GM12878 (cell line): ENCODE measurements at regions not wholly inside any gene's neighbourhood (a gene's known extent, or its start where the extent isn't known, plus 50 kb on each side); places are given as distances from the start of the nearest gene placed in this dataset.

Source experiments
- ATAC-seq: fragments of 200-7000 bp; cut with Tn5 transposase; 3 replicates; pipeline ENCODE4 v1.9.1; 2020; ENCODE audit warnings: mild to moderate bottlenecking, moderate library complexity
- BruUV-seq: library from RNA; stranded (reverse); fragments of 400-500 nt; replicated peaks from 2 replicates; lab custom pipeline; 2021; lab: Mats Ljungman, UMichigan
- CTCF ChIA-PET: fragments of 300-600 bp; sonication (Branson Sonifier 250); formaldehyde crosslinking; extraction: SDS; loops from one replicate; lab custom pipeline; 2021; ENCODE audit warnings: inconsistent platforms; lab: Yijun Ruan, JAX
- POLR2A ChIA-PET: fragments of 350-600 bp; formaldehyde crosslinking; extraction: SDS; loops from one replicate; lab custom pipeline; 2021; ENCODE audit warnings: inconsistent platforms; lab: Charles Lee
- RAD21 ChIA-PET: fragments of 300-600 bp; sonication (Branson Sonifier 250); formaldehyde crosslinking; loops from one replicate; lab custom pipeline; 2023; ENCODE audit warnings: antibody characterized with exemption; ENCODE audit not compliant: unreplicated experiment; lab: Charles Lee
- SMC1A ChIA-PET: fragments of 300-600 bp; sonication (Branson Sonifier 250); formaldehyde crosslinking; loops from one replicate; lab custom pipeline; 2023; ENCODE audit not compliant: unreplicated experiment, uncharacterized antibody; lab: Charles Lee
- DNase-seq: peaks from one replicate; pipeline ENCODE4 v3.0.0-alpha.2; 2011; ENCODE audit warnings: low read depth, low spot score
- FAIRE-seq: peaks from 3 replicates; lab custom pipeline; 2011; peaks lifted over from hg19 to GRCh38; lab: Jason Lieb, UNC
- H2AFZ ChIP-seq: 2 replicates; pipeline ENCODE4 v1.6.0; 2011; ENCODE audit warnings: low read depth, low read length, control low read depth; ENCODE audit not compliant: control insufficient read depth
- H3K27ac ChIP-seq: 2 replicates; pipeline ENCODE4 v1.5.1; 2011; ENCODE audit warnings: control low read depth; ENCODE audit not compliant: control insufficient read depth, insufficient read depth
- H3K27me3 ChIP-seq, 2 experiments: replicated peaks in 1 of 2; 2 replicates each; pipeline versions ENCODE4 v1.6.0 to v1.6.1; 2011; ENCODE audit warnings: low read length in 1 of 2; ENCODE audit not compliant: control insufficient read depth in 2 of 2, insufficient read depth in 2 of 2
- H3K36me3 ChIP-seq, 2 experiments: 2 replicates each; pipeline ENCODE4 v1.5.1; 2011; ENCODE audit warnings: low read length in 1 of 2; ENCODE audit not compliant: control insufficient read depth in 2 of 2, insufficient read depth in 2 of 2
- H3K4me1 ChIP-seq: 2 replicates; pipeline ENCODE4 v1.6.1; 2011; ENCODE audit warnings: mild to moderate bottlenecking, low read length, moderate library complexity, mixed read lengths; ENCODE audit not compliant: control insufficient read depth, insufficient read depth
- H3K4me2 ChIP-seq: 2 replicates; pipeline ENCODE4 v1.6.0; 2011; ENCODE audit warnings: control low read depth; ENCODE audit not compliant: control insufficient read depth, insufficient read depth
- H3K4me3 ChIP-seq: fragments of 200-600 bp; sonication (generic); 2 replicates; pipeline ENCODE4 v1.5.1; 2016
- H3K79me2 ChIP-seq: 2 replicates; pipeline ENCODE4 v1.6.0; 2011; ENCODE audit warnings: low read length; ENCODE audit not compliant: control insufficient read depth, insufficient read depth
- H3K9ac ChIP-seq: 2 replicates; pipeline ENCODE4 v1.8.0; 2011; ENCODE audit warnings: low read length, control low read depth, mixed read lengths; ENCODE audit not compliant: control insufficient read depth, insufficient read depth
- H3K9me3 ChIP-seq: replicated peaks from 3 replicates; pipeline ENCODE4 v1.5.1; 2011; ENCODE audit warnings: mild to moderate bottlenecking, low read length; ENCODE audit not compliant: control insufficient read depth, insufficient read depth
- H4K20me1 ChIP-seq: 2 replicates; pipeline ENCODE4 v1.6.0; 2011; ENCODE audit not compliant: control insufficient read depth, insufficient read depth
- BACH1 ChIP-seq: fragments of 450-650 bp; IDR thresholded peaks from 2 replicates; pipeline ENCODE4 v1.6.1; 2017; ENCODE audit warnings: mild to moderate bottlenecking, borderline replicate concordance
- BMI1 ChIP-seq: fragments of 450-650 bp; IDR thresholded peaks from 2 replicates; pipeline ENCODE4 v1.6.1; 2016; ENCODE audit warnings: mild to moderate bottlenecking, moderate library complexity, borderline replicate concordance
- ETV6 ChIP-seq, 2 experiments: fragments of 450-650 bp in 1 of 2; IDR thresholded peaks in 1 of 2; conservative IDR thresholded peaks in 1 of 2; 2 replicates each; pipeline ENCODE4 v1.6.1; 2014; ENCODE audit warnings: antibody characterized with exemption in 1 of 2, borderline replicate concordance in 1 of 2, low read depth in 1 of 2, mild to moderate bottlenecking in 1 of 2, moderate library complexity in 1 of 2
- PAX8 ChIP-seq: fragments of 450-650 bp; IDR thresholded peaks from 2 replicates; pipeline ENCODE4 v1.6.1; 2017; ENCODE audit warnings: mild to moderate bottlenecking, moderate library complexity
- POLR2AphosphoS5 ChIP-seq: IDR thresholded peaks from 2 replicates; pipeline ENCODE4 v1.6.1; 2011; ENCODE audit warnings: mild to moderate bottlenecking, low read length, inconsistent platforms
- WGBS: methylation state at CpG from one replicate; pipeline ENCODE4 v1.1.6; 2016; ENCODE audit warnings: low lambda C conversion rate; ENCODE audit not compliant: insufficient replicate concordance, insufficient coverage; ENCODE audit errors: missing lambda C conversion rate; 5-methylcytosine and 5-hydroxymethylcytosine counted together
- in situ Hi-C: fragments of 300-500 bp; cut with MboI; formaldehyde crosslinking; loops from 9 replicates; pipeline ENCODE4 v1.14.3; 2018; ENCODE audit warnings: mixed read lengths
- intact Hi-C: fragments of 100-400 bp; cut with micrococcal nuclease; formaldehyde crosslinking; loops from one replicate; pipeline ENCODE4 v1.14.2; 2022; ENCODE audit not compliant: unreplicated experiment
- TF ChIP-seq, protein P1 (sequence below): fragments of 450-650 bp; IDR thresholded peaks from 2 replicates; pipeline ENCODE4 v1.6.1; 2018; ENCODE audit warnings: mild to moderate bottlenecking, low read depth, moderate library complexity; ENCODE audit not compliant: partially characterized antibody
- TF ChIP-seq, protein P2 (sequence below): fragments of 450-650 bp; IDR thresholded peaks from 2 replicates; pipeline ENCODE4 v1.6.1; 2017; ENCODE audit warnings: mild to moderate bottlenecking, low read depth, inconsistent platforms; ENCODE audit not compliant: poor library complexity, severe bottlenecking
- TF ChIP-seq, protein P3 (sequence below): IDR thresholded peaks from 2 replicates; pipeline ENCODE4 v1.6.1; 2011; ENCODE audit warnings: borderline replicate concordance, low read depth, mild to moderate bottlenecking, moderate library complexity, low read length; ENCODE audit not compliant: insufficient read depth, poor library complexity, severe bottlenecking
- TF ChIP-seq, protein P4 (sequence below), 3 experiments: IDR thresholded peaks in 2 of 3; conservative IDR thresholded peaks in 1 of 3; 2 replicates each; pipeline ENCODE4 v1.5.1; 2011; ENCODE audit warnings: low read depth in 3 of 3, low read length in 3 of 3, mild to moderate bottlenecking in 3 of 3, control low read depth in 2 of 3, moderate library complexity in 2 of 3, inconsistent platforms in 1 of 3, mixed read lengths in 1 of 3; ENCODE audit not compliant: control insufficient read depth in 2 of 3, insufficient read depth in 1 of 3; ENCODE audit errors: extremely low read depth in 1 of 3
- TF ChIP-seq, protein P5 (sequence below): IDR thresholded peaks from 2 replicates; pipeline ENCODE4 v1.6.1; 2012; ENCODE audit warnings: low read depth, low read length, improper control_type of control experiment

DNA sequence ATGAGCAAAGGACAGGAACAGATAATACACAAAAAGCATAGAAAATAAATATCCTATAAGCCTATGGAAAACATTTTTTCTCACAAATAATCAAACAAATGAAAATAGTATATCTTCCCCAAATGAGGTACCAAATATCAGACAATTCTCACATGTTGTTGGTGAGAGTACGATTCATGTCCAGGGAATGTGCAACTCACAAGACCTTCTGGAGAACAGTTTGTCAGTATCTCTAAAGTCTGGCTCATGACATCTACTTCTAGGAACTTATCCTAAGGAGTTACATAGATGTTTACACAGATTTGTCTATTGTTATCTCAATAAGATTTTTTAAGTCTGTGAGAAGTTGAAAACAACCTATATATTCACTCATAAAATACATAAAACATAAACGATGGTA is 80.3 kb upstream of the ARHGEF7 start (continued):
- TF ChIP-seq POLR2AphosphoS5 (no peak), BMI1 (no peak)
- TF ChIP-seq, protein P1, sequence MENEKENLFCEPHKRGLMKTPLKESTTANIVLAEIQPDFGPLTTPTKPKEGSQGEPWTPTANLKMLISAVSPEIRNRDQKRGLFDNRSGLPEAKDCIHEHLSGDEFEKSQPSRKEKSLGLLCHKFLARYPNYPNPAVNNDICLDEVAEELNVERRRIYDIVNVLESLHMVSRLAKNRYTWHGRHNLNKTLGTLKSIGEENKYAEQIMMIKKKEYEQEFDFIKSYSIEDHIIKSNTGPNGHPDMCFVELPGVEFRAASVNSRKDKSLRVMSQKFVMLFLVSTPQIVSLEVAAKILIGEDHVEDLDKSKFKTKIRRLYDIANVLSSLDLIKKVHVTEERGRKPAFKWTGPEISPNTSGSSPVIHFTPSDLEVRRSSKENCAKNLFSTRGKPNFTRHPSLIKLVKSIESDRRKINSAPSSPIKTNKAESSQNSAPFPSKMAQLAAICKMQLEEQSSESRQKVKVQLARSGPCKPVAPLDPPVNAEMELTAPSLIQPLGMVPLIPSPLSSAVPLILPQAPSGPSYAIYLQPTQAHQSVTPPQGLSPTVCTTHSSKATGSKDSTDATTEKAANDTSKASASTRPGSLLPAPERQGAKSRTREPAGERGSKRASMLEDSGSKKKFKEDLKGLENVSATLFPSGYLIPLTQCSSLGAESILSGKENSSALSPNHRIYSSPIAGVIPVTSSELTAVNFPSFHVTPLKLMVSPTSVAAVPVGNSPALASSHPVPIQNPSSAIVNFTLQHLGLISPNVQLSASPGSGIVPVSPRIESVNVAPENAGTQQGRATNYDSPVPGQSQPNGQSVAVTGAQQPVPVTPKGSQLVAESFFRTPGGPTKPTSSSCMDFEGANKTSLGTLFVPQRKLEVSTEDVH: no peak
- TF ChIP-seq, protein P2, sequence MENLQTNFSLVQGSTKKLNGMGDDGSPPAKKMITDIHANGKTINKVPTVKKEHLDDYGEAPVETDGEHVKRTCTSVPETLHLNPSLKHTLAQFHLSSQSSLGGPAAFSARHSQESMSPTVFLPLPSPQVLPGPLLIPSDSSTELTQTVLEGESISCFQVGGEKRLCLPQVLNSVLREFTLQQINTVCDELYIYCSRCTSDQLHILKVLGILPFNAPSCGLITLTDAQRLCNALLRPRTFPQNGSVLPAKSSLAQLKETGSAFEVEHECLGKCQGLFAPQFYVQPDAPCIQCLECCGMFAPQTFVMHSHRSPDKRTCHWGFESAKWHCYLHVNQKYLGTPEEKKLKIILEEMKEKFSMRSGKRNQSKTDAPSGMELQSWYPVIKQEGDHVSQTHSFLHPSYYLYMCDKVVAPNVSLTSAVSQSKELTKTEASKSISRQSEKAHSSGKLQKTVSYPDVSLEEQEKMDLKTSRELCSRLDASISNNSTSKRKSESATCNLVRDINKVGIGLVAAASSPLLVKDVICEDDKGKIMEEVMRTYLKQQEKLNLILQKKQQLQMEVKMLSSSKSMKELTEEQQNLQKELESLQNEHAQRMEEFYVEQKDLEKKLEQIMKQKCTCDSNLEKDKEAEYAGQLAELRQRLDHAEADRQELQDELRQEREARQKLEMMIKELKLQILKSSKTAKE: no peak

DNA sequence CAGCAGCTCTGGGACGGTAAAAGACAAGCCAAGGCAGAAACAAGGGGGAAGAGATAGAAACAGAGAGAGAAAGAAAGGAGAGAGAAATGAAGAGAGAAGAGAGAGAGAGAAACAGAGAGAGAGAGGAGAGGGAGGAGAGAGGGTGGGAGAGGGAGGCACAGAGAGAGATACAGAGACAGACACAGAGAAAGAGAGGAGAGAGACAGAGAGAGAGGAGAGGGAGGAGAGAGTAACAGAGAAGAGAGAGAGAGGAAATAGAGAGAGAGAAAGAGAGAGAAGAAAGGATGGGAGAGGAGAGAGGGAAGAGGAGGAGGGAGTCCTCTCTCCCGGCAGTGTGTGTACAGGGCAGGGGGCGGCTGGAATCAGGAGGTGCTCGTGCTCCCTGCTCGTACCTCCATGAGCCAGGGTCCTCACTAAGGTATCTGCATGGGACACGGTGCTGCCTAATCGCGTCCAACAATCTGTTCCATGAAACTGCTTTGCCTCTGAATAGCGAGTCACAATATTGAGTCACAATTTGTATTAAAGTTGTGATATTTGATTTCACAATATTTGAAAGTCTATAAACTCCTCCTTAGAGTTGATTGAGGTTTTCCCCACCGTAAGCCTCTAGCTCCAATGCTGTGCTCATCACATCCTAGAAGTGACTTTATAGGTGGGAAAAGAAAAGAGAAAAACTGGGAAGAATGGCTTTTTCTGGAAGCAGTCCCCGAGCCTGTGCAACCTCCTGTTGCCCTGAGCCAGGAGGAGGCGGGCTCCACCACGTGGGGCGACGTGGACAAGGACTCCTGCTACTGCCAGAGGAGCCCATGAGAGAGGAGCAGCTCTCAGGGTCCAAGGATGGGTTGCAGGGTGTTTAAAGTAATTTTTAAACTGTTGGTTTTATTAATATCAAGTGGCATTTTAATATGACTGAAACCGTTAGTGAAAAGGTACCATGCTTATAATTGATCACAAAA is 81.7 kb upstream of the ARHGEF7 start:
- ATAC-seq: no peak
- intact Hi-C loops: no loop called here
- in situ Hi-C loops: no loop called here
- 25% methylated on average over 15 of the region's 16 CpGs for WGBS
- no TSS peak for BruUV-seq
- Histone ChIP-seq H3K4me2 (no peak overlapping the region), H3K9me3 (no peaks in the 10 kb centered on the region), H2AFZ (no peak overlapping the region), H3K27me3 (no peaks in the 10 kb centered on the region)
- POLR2A ChIA-PET: no interaction called here
- no peak for FAIRE-seq
- TF ChIP-seq, protein P3, sequence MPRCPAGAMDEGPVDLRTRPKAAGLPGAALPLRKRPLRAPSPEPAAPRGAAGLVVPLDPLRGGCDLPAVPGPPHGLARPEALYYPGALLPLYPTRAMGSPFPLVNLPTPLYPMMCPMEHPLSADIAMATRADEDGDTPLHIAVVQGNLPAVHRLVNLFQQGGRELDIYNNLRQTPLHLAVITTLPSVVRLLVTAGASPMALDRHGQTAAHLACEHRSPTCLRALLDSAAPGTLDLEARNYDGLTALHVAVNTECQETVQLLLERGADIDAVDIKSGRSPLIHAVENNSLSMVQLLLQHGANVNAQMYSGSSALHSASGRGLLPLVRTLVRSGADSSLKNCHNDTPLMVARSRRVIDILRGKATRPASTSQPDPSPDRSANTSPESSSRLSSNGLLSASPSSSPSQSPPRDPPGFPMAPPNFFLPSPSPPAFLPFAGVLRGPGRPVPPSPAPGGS: no peak
- TF ChIP-seq, protein P4, sequence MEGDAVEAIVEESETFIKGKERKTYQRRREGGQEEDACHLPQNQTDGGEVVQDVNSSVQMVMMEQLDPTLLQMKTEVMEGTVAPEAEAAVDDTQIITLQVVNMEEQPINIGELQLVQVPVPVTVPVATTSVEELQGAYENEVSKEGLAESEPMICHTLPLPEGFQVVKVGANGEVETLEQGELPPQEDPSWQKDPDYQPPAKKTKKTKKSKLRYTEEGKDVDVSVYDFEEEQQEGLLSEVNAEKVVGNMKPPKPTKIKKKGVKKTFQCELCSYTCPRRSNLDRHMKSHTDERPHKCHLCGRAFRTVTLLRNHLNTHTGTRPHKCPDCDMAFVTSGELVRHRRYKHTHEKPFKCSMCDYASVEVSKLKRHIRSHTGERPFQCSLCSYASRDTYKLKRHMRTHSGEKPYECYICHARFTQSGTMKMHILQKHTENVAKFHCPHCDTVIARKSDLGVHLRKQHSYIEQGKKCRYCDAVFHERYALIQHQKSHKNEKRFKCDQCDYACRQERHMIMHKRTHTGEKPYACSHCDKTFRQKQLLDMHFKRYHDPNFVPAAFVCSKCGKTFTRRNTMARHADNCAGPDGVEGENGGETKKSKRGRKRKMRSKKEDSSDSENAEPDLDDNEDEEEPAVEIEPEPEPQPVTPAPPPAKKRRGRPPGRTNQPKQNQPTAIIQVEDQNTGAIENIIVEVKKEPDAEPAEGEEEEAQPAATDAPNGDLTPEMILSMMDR (IDR thresholded peaks at IDR 0.05 in 2 of 3, conservative IDR thresholded peaks at IDR 0.05 in 1 of 3; ENCODE audit: control insufficient read depth in 2 of 3, extremely low read depth in 1 of 3, insufficient read depth in 1 of 3, low read depth in 3 of 3, low read length in 3 of 3): 0 out of 6 replicates have a peak, but pooled peaks of 1 of the 3 experiments have one; percentile 12
- TF ChIP-seq ETV6 (conservative IDR thresholded peaks at IDR 0.05 in 1 of 2, IDR thresholded peaks at IDR 0.05 in 1 of 2; ENCODE audit: borderline replicate concordance in 1 of 2, low read depth in 1 of 2) (no peak), PAX8 (no peak), BACH1 (no peak)
- TF ChIP-seq, protein P5, sequence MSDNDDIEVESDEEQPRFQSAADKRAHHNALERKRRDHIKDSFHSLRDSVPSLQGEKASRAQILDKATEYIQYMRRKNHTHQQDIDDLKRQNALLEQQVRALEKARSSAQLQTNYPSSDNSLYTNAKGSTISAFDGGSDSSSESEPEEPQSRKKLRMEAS: no peak
- TF ChIP-seq, all 136 proteins: peak for 1
- H4K20me1 ChIP-seq: no peaks in the 10 kb centered on the region
- no peaks in the 10 kb centered on the region for H3K36me3 ChIP-seq
- ChIA-PET RAD21 (no interaction called here), SMC1A (no interaction called here), CTCF (no interaction called here)
- no peak for DNase-seq
- no peaks in the 10 kb centered on the region for H3K4me1 ChIP-seq
- H3K27ac ChIP-seq: no peak overlapping the region
- no peaks in the 10 kb centered on the region for H3K79me2 ChIP-seq
- no peak overlapping the region for H3K9ac ChIP-seq
- no peak overlapping the region for H3K4me3 ChIP-seq
